ENCODE measurements at regions not wholly inside any gene's neighbourhood (a gene's known extent, or its start where the extent isn't known, plus 50 kb on each side); places are given as distances from the start of the nearest gene placed in this dataset.

GRCh38 chr20:50301165-50301564, 110.5 kb downstream of the CEBPB start:
- no peak for DNase-seq (ENCODE audit: low spot score)

DNA sequence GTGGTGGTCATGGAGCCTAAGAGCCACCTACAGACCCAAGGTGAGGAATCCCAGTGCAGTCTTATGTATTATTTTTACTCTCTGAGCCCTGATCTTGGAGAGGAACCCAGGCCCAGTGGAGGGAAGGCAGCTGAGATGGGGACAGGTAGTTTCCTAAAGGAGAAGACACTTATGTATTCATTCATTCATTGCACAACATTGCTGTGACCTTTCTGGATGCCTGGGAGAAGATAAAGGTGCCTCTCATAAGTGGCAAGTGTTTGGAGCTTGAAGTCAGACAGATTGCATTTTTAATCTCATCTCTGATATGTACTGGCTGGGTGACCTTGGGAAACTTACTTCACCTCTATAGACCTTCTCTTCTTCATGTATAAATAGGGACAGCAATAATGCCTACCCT, 111.1 kb downstream of the CEBPB start:
- DNase-seq (ENCODE audit: low spot score) = no peak

GRCh38 chr20:50302341-50303057, 111.9 kb downstream of the CEBPB start:
- no peak for DNase-seq (ENCODE audit: low spot score)

DNA sequence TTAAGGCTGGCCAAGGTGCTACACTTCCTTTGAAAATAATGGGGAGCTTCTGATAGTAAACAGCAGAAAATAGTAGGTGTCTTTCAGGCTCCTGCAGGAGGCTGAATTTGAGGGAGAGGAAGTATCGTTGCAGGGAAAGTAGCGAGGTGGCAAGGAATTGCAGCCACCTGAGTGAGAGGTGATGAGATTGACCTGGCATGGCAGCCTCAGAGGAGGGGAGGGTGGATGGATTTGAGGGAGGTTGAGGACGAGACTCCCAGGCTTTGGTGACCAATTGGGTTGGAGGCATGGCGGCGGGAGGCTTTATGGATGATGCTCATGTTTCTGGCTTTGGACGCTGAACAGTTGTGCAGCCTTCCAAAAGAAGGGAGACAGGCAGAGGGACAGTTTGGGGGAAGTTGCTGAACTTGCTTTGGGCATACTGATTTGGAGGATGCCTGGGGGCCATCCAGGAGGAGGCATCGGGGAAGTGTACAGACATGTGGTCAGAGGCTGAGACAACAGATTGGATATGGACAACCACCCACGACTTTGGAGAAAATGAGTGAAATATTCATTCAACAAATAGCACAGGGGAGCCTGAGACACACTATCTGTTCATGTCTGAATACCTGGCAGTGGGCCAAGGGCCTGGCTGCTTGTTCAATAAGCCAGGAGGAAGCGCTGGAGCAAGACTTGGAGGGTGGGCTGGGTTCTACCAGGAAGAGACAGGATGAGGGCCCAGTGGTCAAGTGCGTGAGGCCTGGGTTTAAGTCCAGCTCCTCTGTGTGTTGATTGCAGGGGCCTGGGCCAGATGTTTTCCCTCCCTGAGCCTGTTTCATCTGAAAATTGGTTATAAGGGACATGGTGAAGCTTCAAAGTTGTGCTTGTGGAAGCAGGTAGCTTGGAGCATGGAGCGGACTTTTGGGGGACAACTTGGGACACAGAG, 113.2 kb downstream of the CEBPB start:
- no peak for DNase-seq (ENCODE audit: low spot score)

- DNase-seq (ENCODE audit: low spot score) = no peak
These were observed 113.8 kb downstream of the CEBPB start for GRCh38 chr20:50304501-50304856.

DNA sequence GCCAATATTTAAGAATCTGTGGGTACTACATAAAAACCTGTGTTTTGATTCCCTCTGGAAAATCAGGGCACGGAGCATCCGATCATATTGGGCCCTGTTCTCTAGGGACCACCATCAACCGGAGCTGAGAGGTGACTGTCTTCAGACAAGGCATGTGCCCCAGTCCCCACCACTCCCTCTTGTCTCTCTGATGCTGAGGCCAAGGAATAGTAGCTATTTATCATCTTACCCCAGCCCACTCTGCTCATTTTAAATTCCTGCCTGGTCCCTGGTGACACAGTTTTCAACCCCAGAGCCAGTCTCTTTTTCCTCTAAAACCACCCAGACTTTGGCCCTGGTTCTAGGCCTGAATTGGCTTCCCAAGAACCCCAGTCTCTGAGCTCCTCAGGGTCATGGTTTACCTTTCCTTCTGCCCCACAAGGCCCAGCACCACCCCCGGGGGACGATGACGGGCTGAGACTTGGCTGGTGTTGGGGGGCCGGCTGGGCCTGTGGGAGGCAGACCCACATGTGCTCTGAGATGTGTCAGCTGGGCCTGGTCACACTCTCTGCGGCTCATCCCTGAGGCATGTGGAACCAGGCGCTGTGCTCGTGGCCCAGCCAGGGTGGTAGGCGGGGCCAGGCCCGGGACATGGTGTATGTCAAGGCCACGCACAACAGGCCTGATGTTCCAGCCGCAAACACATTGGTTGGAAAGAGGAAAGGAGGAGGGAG, 114.4 kb downstream of the CEBPB start:
- no peak for DNase-seq (ENCODE audit: low spot score)

- DNase-seq (ENCODE audit: low spot score) = no peak
These were observed 115.2 kb downstream of the CEBPB start for GRCh38 chr20:50305636-50306477.

DNA sequence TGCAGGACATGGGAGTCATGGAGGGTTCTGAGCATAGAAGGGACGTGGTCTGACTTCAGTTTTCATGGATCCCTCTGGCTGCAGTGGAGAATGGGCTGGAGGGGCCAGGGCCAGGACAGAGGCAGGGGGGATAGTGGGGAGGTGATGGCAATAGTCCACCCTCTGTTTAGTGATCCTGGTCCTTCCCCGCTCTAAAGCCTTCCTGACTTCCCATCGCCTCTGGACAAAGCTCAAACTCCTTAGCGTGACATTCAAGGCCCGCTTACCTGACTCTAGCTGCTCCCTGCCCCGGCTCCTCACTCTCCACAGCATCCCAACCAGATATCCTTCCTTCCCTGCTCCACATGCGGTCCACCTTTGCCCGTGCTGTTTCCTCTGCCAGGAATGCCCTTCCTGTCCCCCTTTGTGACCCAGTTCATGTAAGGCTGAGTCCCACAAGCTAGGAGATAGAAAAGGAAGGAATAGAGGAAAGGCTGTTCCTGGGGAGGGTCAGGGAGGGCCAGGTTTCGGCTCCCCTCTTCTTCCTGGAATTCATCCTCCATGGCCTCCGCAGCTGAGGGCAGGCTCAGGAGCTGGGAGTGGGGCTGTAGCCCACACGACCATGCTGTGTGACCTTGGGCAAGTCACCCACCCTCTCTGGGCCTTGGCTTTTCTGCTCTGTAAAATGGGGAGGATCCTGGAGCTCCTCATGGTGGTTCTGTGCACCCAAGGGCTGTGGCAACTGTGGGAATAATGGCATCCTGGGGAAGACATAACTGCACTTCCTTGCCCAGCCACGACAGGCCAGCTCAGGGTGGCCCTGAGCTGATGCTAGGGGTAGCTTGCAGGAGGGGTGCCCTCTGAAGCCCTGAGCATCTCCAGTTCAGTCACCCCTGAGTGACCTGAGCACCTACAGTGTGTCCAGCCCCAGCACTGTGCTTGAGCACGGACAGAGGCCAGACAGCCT, 116.1 kb downstream of the CEBPB start:
- DNase-seq (ENCODE audit: low spot score) = no peak

GRCh38 chr20:50308166-50308512, 117.5 kb downstream of the CEBPB start:
- no peak for DNase-seq (ENCODE audit: low spot score)

DNA sequence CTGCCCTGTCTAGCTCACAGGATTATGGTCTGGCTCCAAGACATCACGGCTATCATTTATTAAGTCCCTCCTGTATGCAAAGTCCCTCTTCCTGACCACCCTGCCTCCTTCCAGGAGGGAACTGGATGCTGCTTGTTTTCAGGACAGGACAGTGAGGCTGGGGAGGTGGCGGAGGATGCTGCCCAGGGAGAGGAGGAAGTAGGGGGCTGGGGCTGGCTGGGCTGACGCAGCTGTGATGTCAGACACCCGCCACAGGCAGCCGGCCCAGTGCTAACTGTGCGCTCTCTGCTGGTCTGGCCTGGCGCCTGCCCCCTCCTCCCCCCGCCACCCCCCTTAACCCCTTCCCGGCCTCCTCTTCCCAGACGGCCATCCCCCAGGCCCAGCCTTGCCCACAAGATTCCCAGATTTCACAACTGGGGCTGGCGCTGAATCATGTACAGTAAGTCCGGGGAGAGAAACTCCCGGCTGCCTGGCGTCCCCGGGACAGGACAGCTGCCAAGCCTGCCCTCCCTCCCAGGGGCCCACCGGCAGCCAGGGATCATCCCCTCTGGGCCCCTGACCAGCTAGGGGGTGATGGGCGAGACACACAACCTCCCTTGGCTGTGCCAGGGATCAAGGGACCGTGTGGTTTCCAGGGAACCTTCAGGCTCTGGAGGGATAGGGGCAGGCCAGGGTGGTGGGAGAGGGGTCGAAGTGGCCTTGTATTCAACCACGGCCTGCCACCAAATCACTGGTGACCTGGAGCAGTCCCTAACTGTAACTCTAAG, 118.1 kb downstream of the CEBPB start:
- no peak for DNase-seq (ENCODE audit: low spot score)

DNA sequence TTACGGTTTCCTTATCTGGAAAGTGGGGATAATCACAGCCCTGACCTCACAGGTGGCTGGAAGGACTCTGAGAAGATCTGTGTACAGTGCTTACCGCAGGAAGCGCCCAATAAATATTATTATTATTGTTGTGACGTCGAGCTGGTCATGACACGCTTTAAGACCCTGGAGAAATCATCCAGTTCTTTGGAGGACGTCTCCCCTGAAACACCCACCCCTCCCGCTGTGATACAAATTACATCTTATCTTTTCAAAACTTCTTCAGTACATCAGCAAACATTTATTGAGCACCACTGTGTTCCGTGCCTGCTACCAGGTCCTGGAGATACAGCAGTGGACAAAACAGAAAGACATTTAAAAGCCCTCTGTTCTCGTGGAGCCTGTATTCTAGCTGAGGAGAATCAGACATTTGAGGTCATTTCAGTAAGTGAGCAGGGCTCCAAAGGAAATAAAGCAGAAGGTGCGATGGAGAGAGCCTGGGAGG, 118.7 kb downstream of the CEBPB start:
- no peak for DNase-seq (ENCODE audit: low spot score)

GRCh38 chr20:50309764-50310672, 119.4 kb downstream of the CEBPB start:
- DNase-seq (ENCODE audit: low spot score) = no peak

DNA sequence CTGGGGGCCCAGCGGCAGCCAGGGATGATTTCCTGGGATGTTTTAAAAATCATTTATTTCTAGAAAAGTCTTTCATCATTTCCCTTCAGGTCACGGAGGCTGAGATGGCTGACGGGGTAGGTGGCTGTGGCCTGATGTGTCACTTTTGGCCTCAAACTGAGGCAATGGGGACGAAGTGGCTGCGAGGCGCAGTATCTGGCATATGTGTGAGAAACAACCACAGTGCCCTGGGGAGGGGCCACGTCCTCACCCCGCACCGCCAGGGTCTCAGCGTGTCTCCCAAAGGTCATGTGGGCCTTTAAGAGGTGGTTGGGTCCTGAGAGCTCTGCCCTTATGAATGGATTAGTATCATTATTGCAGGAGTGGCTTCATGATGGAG, 120.0 kb downstream of the CEBPB start:
- no peak for DNase-seq (ENCODE audit: low spot score)

DNA sequence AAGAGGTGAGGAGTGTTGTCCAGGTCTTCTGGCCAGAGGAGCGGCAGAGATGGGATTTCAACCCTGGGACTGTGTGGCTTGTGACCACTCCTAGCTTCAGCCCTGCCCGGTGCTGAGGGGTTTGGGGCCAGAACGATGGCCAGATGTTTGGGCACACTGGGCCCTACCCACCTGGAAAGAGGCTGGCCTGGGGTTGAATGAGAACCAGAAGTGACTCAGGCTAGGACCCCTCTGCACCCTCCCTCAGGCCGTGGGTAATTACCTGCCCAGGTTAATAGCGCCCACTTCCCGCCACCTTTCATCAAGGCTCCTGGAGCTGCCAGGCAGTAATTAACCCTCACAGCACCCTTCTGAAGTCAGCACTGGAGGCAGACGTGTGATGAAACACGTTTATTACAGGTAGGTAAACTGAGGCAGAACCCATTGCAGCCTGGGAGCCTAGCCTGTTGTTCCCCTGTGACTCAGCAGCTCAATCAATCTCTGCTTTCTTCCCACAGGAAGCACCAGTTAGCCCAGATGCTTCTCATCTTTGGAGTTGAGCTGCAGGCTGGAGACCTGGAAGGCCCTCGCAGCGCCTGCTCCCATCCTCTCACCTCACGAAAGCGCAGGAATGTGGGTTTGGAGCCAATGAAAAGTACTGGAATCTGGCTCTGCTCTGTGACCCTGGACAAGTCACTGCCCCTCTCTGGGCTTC, 120.8 kb downstream of the CEBPB start:
- DNase-seq (ENCODE audit: low spot score) = no peak

- DNase-seq (ENCODE audit: low spot score) = no peak
These were observed 121.5 kb downstream of the CEBPB start for GRCh38 chr20:50312002-50312681.

DNA sequence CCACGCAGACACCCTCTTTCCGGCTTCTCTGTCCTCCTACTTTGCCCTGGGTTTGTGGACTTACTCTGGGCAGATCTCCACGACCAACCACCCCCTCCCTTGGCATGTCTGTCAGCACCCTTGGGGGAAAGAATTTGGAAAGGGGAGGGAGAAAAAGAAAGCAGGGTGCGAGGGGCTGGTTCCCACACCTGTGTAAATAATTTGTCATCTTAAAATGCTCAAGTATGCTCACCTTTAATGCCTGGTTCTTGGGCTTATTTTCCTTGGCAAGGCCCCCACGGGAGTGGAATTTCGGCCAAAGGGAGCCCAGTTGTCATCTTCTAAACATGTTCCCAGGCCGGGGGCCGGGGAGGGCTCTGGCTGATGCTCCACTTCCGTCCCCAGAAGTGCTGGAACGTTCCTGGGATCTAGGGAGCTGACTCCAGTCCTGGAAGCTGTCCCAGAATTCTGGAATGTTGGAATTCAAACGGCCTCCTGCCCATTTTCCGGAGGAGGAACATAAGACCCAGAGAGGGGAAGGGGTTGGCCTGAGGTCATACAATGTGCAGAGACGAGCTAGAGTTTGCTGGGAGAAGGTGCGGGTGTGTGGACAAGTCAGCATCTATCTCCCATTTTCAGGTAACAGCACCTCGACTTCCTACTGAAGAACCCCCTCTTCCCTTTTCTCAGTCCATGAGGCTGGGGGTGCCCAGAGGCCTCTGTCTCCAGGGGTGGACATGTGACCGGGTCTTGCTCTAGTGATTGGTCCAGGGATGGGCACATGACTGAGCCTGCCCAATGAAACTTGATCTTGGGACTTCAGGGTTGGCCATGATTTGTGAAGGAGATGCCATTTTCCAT, 122.3 kb downstream of the CEBPB start:
- no peak for DNase-seq (ENCODE audit: low spot score)

- no peak for DNase-seq (ENCODE audit: low spot score)
These were observed 122.8 kb downstream of the CEBPB start for GRCh38 chr20:50313522-50313820.

Measured in cerebellar cortex (tissue), 1 donor.